Hindlimb muscle (tissue), 1 donor: ENCODE measurements at regions not wholly inside any gene's neighbourhood (a gene's known extent, or its start where the extent isn't known, plus 50 kb on each side); places are given as distances from the start of the nearest gene placed in this dataset.
"Not testable (repeated sequence)": the region's sequence is repeated elsewhere in the genome, so short reads cannot be mapped to it uniquely, and the experiment has no call there.

ENCODE experiments used
- DNase-seq: peaks from one replicate; pipeline ENCODE4 v3.0.0-alpha.2; 2013

DNA sequence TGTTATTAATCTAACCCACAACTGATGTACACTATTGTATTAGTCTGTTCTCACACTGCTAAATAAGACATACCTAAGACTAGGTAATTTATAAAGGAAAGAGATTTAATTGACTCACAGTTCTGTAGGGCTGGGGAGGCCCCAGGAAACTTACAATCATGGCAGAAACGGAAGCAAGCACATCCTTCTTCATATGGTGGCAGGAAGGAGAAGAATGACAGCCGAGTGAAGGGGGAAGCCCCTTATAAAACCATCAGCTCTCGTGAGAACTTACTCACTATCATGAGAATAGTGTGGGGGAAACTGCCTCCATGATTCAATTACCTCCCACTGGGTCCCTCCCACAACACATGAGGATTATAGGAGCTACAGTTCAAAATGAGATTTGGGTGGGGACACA lies 210.3 kb upstream of the POU1F1 start:
- not testable (repeated sequence) for DNase-seq

- DNase-seq: no peak
Observed at GRCh38 chr3:87486115-87486514, 209.7 kb upstream of the POU1F1 start.

DNA sequence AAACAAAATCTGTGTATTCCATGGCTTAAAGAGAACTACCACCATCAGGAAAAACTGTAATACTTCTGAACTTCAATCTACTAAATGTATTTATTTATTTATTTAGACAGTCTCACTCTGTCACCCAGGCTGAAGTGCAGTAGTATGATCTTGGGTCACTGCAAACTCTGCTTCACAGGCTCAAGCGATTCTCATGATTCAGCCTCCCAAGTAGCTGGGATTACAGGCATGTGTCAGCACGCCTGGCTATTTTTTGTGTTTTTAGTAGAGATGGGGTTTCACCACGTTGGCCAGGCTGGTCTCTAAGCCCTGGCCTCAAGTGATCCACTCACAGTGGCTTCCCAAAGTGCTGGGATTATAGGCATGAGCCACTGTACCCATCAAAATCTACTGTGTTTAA lies 202.3 kb upstream of the POU1F1 start:
- no peak for DNase-seq

DNA sequence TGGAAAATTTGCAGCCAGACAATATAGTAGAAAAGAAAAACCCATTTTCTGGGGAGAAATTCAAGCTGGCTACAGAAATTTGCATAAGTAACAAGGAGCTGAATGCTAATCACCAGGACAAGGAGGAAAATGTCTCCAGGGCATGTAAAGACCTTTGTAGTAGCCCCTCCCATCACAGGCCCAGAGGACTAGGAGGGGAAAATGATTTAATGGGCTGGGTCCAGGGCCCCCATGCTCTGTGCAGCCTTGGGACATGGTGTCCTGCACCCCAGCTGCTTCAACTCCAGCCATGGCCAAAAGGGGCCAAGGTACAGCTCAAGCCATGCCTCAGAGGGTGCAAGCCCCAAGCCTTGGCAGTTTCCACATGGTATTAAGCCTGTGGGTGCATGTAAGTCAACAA lies 197.6 kb upstream of the POU1F1 start:
- DNase-seq: no peak

DNA sequence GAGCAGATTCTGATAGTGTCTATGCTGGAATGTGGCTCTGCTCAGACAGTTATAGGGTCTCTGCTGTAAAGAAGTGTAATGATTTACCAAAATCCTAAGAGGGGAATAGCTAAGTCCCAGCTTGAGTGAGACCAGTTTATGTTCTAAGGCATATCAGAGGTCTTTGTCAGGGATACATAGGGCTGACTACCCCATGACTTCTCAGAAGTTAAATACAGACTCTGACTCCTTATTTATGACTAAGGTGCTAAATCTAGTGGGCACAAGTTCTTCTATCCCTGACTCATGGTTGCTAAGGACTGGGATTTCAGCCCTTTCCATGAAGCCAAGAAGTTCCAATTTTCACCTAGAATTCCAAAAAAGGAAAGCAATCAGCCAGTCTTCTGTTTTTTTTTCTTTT lies 192.6 kb upstream of the POU1F1 start:
- DNase-seq: no peak

DNA sequence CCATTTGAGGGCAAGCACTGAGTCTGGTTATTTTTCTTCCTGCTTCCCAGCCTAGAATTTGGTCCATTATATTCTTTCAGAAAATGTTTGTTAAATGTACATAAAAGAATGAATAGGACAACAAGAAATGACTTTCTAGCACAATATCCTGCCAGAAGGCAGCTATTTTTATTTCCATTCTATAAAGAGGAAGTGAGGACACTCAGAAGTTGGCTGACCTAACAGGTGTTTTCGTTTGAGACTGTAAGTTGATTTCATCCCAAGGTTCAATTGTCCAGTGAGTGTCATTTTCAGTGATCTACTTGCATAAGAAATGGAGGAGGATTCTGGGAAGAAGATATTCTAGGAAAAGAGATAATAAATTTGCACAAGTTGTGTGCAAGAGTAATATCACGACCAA lies 191.9 kb upstream of the POU1F1 start:
- no peak for DNase-seq

GRCh38 chr3:87462228-87462627 lies 185.8 kb upstream of the POU1F1 start:
- no peak for DNase-seq

DNA sequence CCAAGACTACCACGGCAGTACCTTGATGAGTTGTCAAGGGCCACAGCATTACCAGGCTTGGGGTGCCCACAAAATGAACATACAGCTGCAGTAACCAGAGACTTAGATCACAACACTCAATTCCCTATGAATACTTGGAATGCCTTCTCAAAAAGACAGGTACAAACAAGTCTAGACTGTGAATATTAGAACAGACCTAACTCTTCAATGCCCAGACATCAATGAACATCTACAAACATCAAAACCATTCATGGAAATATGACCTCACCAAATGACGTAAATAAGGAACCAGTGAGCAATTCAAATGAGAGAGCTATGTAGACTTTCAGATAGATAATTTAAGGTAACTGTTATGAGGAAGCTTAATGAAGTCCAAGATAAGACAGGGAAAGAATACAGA lies 185.1 kb upstream of the POU1F1 start:
- no peak for DNase-seq

- no peak for DNase-seq
Observed at GRCh38 chr3:87461036-87461435, 184.7 kb upstream of the POU1F1 start.

DNA sequence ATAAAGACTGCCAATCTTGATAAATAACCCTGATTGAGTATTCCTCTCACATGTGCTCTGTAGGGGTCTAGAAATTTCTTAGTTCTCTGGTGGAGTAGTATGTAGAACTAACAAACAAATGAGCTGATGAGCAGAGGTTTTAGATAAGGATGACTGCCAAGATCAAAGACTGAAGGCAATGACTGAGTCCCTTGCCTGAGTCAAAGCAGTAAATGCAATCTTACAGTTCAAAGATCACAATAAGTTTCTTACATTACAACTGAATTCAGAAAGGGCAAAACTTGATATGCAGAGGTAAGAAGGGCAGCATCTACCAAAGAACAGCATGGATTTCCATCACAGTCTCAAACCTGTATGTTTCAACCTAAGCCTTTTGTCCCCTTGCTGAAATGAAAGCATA lies 172.2 kb upstream of the POU1F1 start:
- DNase-seq: no peak

- DNase-seq: no peak
Observed at GRCh38 chr3:87446849-87447387, 170.5 kb upstream of the POU1F1 start.

DNA sequence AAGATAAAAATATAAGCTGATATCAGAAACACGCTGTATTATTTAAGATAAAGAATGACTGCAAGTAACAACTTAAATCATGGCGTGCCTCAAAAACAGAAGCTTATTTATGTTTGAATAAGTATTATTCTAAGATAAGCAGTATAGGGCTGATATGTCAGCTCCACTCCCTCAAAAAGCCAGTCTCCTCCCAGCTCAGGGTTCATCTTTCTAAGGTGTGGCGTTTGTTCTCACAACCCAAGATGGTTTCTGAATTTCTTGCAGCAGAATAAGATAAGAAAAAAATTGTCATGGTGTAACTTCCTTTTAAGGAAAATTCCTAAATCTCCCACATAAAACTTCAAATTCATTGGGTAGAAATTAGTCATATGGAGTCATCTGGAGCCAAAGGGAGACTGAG lies 166.1 kb upstream of the POU1F1 start:
- DNase-seq: no peak

- DNase-seq: no peak
Observed at GRCh38 chr3:87437765-87438164, 161.4 kb upstream of the POU1F1 start.

GRCh38 chr3:87436781-87437543 lies 160.6 kb upstream of the POU1F1 start:
- no peak for DNase-seq

- no peak for DNase-seq
Observed at GRCh38 chr3:87435926-87436620, 159.7 kb upstream of the POU1F1 start.

DNA sequence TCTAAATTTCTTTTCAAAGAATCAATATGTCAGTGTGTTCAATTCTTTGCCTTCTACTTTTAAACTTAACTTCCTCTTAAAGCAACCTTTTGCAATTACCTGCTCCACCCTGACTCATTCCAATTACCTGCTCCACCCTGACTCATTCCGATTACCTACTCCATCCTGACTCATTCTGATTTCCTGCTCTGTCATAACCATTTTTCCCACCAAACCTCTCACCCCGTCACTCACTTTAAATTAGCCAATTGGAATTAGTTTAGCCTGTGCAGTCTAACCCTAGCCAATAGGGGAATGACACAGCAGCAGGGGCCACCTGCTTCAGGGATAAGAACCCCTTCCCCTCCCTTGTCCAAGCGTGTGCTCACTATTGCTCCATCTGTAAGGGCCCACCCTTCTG lies 157.1 kb upstream of the POU1F1 start:
- DNase-seq: not testable (repeated sequence)

DNA sequence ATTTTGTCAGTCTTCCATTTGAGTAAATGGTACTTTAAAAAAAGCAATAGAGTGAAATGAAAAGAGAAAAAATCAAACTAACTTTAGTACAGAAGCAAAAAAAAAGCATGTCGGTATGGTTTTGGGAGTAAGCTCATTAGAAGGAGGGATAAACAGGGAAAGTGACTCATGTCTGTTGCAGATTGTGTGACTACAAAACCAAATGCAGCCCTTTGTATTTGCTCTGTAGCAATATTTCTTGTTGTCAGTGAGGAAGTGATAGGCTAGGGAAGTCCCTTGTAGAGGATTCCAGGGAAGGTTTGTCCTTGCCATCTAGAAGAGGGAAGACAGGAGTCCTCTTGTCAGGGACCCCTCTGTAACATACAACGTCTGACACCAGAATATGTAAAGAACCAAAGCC lies 150.5 kb upstream of the POU1F1 start:
- no peak for DNase-seq

- no peak for DNase-seq
Observed at GRCh38 chr3:87425056-87425455, 148.7 kb upstream of the POU1F1 start.

- DNase-seq: no peak
Observed at GRCh38 chr3:87423336-87423735, 147.0 kb upstream of the POU1F1 start.

- DNase-seq: no peak
Observed at GRCh38 chr3:87422333-87422732, 145.9 kb upstream of the POU1F1 start.

DNA sequence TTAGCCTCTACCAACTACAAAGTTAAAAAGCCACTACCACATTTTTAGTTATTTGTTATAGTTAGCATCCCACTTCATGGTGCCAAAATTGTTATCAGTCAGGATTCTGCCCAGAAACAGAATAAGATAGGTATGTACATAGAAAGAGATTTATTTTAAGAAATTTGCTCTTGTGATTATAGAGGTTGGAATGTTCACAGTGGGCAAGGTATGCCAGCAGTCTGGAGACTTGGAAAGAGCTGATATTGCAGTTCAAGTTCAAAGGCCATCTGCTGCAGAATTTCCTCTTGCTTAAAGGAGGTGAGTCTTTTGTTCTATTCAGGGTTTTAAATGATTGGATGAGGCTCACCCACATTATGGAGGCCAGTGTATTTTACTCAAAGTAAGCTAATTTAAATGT lies 143.8 kb upstream of the POU1F1 start:
- no peak for DNase-seq

GRCh38 chr3:87414271-87414670 lies 137.9 kb upstream of the POU1F1 start:
- no peak for DNase-seq

- no peak for DNase-seq
Observed at GRCh38 chr3:87413814-87414213, 137.4 kb upstream of the POU1F1 start.

- DNase-seq: no peak
Observed at GRCh38 chr3:87410110-87410509, 133.7 kb upstream of the POU1F1 start.
